SH-SY5Y (cell line): ENCODE measurements at regions not wholly inside any gene's neighbourhood (a gene's known extent, or its start where the extent isn't known, plus 50 kb on each side); places are given as distances from the start of the nearest gene placed in this dataset.

Source experiments
- GATA2 ChIP-seq: IDR thresholded peaks from 2 replicates; pipeline ENCODE4 v1.6.1; 2011; ENCODE audit warnings: mild to moderate bottlenecking, low read depth, low read length
- GATA3 ChIP-seq: IDR thresholded peaks from 2 replicates; pipeline ENCODE4 v1.6.1; 2011; ENCODE audit warnings: low read depth, mild to moderate bottlenecking, low read length, moderate library complexity

GRCh38 chr11:98874050-98874449, 146.7 kb upstream of the CNTN5 start:
- TF ChIP-seq GATA2 (no peak), GATA3 (no peak)
